ENCODE measurements at regions not wholly inside any gene's neighbourhood (a gene's known extent, or its start where the extent isn't known, plus 50 kb on each side); places are given as distances from the start of the nearest gene placed in this dataset.

DNA sequence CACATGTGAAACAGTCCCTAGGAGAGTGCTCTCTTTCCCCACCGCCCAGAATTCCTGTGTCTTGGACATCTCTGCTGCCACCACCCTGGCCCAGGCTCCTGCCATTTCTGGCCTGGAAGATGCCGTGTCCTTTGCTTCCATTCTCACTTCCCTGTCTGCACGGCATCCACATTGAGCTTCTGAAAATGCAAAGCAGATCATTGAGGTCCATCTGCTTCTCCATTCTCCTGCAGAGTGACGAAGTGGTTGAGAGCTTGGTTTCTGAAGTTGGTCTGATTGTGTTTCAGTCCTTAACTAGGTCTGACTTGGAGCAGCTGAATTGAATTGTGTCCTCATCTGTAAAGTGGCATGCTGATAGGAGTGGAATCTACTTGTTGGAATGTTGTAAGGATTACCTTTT, 98.7 kb upstream of the MGAT5 start:
- DNase-seq (ENCODE audit: low read depth in 3 of 3, low spot score in 1 of 3), result no peak

- no peak for DNase-seq (ENCODE audit: low read depth in 3 of 3, low spot score in 1 of 3)
Measured at GRCh38 chr2:134158295-134158694, 95.6 kb upstream of the MGAT5 start.

GRCh38 chr2:134161170-134161547, 92.7 kb upstream of the MGAT5 start:
- no peak for DNase-seq (ENCODE audit: low read depth in 3 of 3, low spot score in 1 of 3)

DNA sequence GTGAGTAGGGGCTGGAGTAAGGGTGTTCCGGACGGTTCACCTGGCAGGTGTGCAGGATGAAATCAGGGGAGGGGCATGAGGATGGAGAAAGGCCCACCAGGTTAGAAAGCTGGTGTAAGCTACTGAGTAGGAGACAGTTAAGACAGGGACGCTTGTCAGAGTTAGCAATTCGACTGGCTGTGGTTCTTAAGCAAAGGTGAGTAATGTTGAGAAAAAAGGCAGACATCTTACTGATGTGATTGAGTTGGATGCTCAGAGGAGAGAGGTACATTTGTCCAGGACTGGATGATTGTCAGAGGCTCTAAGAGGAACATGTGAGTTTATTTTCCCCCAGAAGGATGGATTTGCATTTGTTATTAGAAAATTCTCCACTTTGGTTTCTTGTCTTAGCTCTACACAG, 90.5 kb upstream of the MGAT5 start:
- DNase-seq (ENCODE audit: low read depth in 3 of 3, low spot score in 1 of 3), result no peak

DNA sequence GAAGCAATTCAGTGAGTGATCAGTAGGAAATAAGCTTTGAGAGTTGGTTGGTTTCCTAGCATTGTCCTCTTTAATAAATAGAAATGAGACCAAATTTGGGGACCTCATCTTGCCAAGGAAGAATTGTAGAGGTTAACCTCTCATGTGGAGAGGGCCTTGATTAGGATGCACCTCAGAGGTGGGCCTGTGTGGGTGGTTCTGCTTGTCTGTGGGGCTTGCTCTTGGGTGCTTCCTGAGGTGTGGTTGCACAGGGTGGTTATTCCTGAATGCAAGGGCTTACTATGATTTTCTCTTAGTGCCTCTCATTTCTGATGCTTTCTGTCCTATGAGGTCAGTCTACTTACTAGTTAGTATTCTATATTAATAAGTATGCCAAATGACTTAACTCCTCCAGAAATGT, 89.6 kb upstream of the MGAT5 start:
- no peak for DNase-seq (ENCODE audit: low read depth in 3 of 3, low spot score in 1 of 3)

DNA sequence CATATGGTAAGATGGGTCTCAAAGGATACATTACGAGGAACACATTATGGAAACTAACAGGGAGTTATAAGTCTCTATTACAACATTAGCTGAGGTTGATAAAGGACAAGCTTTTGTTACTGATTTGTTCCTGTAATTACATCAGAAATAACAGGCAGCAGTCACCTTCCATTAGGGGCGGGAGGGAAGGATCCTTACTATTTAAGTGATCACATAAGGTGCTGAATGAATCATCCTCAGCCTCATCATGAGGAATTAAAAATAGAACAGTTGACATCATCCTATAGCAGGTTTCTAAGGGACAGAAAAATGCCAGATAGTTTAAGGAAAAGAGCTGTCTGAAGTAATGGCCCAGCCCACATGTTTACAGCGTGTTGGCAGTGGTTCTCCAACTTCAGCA, 86.9 kb upstream of the MGAT5 start:
- no peak for DNase-seq (ENCODE audit: low read depth in 3 of 3, low spot score in 1 of 3)

DNA sequence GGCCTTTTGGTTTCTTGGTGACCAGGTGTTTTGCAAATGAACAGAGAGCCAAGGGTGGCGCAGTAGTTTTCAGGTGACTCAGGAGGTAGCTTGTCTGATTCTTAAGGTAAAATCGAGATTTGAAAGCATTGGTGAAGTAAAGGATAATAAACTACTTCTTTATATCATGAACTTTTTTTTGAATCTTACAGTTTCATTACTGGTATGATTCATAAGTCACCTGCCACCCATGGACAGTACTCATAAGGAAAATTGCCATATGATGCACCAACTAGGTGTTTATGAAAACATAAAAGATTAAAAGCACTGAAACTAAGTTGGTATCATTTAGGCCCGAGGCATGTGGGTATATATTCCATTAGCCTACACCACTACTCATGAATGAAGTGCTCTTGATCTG, 84.1 kb upstream of the MGAT5 start:
- DNase-seq (ENCODE audit: low read depth in 3 of 3, low spot score in 1 of 3), result no peak

DNA sequence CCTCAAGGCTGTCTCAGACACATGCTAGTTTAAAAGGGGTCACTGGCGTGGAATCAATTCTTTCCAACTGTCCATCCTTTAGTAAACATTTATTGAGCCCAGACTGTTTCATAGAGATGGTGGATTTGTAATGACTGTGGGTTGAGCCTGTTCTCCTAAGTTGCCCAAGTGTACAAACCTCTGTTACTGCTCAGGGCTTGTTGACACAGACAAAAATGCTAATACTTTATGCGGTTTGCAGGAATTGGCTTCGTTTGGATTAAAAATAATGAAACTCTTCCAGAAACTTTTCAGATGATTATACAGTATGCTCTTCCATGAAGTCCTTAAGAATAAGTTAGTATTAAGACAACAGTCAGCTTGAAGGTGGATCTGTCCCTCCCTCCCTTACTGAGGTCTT, 83.6 kb upstream of the MGAT5 start:
- no peak for DNase-seq (ENCODE audit: low read depth in 3 of 3, low spot score in 1 of 3)

- no peak for DNase-seq (ENCODE audit: low read depth in 3 of 3, low spot score in 1 of 3)
Measured at GRCh38 chr2:134170700-134171099, 83.2 kb upstream of the MGAT5 start.

GRCh38 chr2:134173338-134174016, 80.4 kb upstream of the MGAT5 start:
- DNase-seq (ENCODE audit: low read depth in 3 of 3, low spot score in 1 of 3), result no peak

DNA sequence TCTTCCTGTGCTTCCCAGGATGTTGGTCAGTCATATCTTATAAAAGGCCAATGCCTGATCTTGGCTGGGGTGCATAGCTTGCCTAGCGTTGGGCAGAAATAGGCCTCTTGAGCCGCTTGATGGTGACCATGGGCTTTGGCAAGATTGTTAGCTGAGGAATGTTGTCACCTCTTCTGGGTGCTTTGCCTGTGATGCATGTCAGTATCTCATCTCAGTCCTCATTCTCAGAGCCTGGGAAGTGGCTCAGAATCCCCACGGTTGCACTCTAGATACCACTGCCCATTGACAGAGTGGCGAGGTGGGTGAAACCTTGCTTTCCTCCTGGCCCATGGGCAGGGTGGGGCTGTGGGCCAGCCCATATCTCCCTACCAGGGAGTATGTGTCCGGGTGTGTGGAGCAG, 79.2 kb upstream of the MGAT5 start:
- no peak for DNase-seq (ENCODE audit: low read depth in 3 of 3, low spot score in 1 of 3)

DNA sequence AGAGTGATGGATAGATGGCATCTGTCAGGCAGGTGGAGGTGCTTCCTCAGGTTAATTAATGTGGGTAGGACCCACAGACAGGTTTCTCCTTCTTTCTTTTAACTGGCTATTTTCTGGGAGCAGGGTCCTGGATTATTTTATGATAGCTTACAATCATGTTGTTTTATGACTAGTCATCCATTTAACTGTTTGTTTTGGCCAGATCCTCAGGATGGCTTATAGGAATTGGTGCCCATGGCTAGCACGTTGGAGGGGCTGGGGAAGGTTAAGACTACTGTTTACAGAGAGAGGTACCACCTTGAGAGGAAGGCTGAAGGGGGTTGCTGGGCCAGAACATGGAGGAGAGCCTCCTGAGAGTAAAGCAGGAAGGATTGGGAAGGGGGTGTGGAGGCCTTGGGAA, 78.0 kb upstream of the MGAT5 start:
- DNase-seq (ENCODE audit: low read depth in 3 of 3, low spot score in 1 of 3), result no peak

- no peak for DNase-seq (ENCODE audit: low read depth in 3 of 3, low spot score in 1 of 3)
Measured at GRCh38 chr2:134177351-134177931, 76.4 kb upstream of the MGAT5 start.

DNA sequence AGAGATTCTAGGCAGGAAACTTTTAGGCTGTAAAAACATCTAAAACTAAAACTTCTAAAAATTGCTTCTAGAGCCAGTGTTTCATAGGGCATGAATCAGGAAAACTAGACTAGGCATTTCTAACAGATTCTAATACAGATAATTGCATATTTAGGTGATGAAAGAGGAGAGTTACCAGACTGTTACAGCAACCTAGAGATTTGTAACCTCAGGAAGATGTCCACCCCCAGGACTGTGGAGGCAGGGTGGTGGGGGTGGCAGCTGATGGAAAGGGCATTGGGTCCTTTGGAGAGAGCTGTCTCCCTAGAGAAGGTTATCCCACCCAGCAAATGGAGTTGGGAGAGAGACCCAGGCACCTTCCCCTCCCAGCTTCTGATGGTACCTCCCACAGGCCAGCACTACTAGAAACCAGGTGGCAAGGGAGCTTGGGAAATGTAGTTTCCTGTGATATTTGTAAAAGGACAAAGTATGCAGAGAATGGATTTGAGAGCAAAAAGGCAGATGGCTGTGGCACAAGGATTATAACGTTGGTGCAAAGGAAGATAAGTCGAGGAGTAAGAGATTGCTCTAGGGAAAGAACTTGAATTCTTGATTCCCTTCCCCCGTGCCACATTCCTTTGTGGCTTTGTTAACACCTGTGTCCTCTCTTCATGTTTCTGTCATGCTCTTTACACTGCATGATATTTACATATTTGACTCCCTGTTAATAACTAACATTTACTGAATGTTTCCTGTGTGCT, 75.6 kb upstream of the MGAT5 start:
- DNase-seq (ENCODE audit: low read depth in 3 of 3, low spot score in 1 of 3), result no peak

- peak in 1 of 3 donors; percentile 10 for DNase-seq (ENCODE audit: low read depth in 3 of 3, low spot score in 1 of 3)
Measured at GRCh38 chr2:134181219-134181618, 72.7 kb upstream of the MGAT5 start.

GRCh38 chr2:134183679-134184078, 70.2 kb upstream of the MGAT5 start:
- DNase-seq (ENCODE audit: low read depth in 3 of 3, low spot score in 1 of 3), result no peak

- no peak for DNase-seq (ENCODE audit: low read depth in 3 of 3, low spot score in 1 of 3)
Measured at GRCh38 chr2:134185639-134186038, 68.2 kb upstream of the MGAT5 start.

- no peak for DNase-seq (ENCODE audit: low read depth in 3 of 3, low spot score in 1 of 3)
Measured at GRCh38 chr2:134189009-134189720, 64.7 kb upstream of the MGAT5 start.

- no peak for DNase-seq (ENCODE audit: low read depth in 3 of 3, low spot score in 1 of 3)
Measured at GRCh38 chr2:134190062-134190806, 63.6 kb upstream of the MGAT5 start.

- DNase-seq (ENCODE audit: low read depth in 3 of 3, low spot score in 1 of 3), result no peak
Measured at GRCh38 chr2:134190807-134191203, 63.1 kb upstream of the MGAT5 start.

DNA sequence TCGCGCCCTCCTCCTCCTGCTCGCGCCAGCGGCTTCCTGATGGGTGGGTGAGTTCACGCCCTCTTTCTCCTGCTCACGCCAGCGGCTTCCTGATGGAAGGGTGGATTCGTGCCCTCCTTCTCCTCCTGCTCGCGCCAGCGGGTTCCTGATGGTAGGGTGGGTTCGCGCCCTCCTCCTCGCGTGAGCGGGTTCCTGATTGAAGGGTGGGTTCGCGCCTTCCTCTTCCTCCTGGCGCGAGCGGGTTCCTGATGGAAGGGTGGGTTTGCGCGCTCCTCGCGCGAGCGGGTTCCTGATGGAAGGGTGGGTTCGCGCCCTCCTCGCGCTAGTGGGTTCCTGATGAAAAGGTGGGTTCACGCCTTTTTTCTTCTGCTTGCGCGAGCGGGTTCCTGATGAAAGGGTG, 62.0 kb upstream of the MGAT5 start:
- no peak for DNase-seq (ENCODE audit: low read depth in 3 of 3, low spot score in 1 of 3)

Data from stimulated activated CD4-positive, alpha-beta T cell treated with anti-CD3 and anti-CD28 coated beads, TNF-alpha, amount 100 ng/mL, for 1 hour (primary cell).